Brain microvascular endothelial cell (primary cell): ENCODE measurements at regions not wholly inside any gene's neighbourhood (a gene's known extent, or its start where the extent isn't known, plus 50 kb on each side); places are given as distances from the start of the nearest gene placed in this dataset.

Experiments
- DNase-seq: peaks from one replicate; pipeline ENCODE4 v3.0.0-alpha.2; 2020
- H3K27ac ChIP-seq: fragments of 250-450 bp; sonication (Bioruptor Pico); 2 replicates; pipeline ENCODE4 v1.5.1; 2020; ENCODE audit warnings: mild to moderate bottlenecking, moderate library complexity
- H3K27me3 ChIP-seq: fragments of 250-450 bp; sonication (Bioruptor Pico); replicated peaks from 2 replicates; pipeline ENCODE4 v1.5.1; 2020; ENCODE audit warnings: mild to moderate bottlenecking
- H3K36me3 ChIP-seq: fragments of 250-450 bp; sonication (Bioruptor Pico); replicated peaks from 2 replicates; pipeline ENCODE4 v1.5.1; 2020; ENCODE audit warnings: mild to moderate bottlenecking
- H3K4me3 ChIP-seq: 2 replicates; pipeline ENCODE4 v1.5.1; 2011; ENCODE audit warnings: low read depth, mild to moderate bottlenecking, control low read depth, low read length, moderate library complexity
- CTCF ChIP-seq: IDR thresholded peaks from 2 replicates; pipeline ENCODE4 v1.5.1; 2011; ENCODE audit warnings: low read depth, mild to moderate bottlenecking, moderate library complexity, low read length, control low read depth, inconsistent platforms; ENCODE audit errors: missing control alignments
- in situ Hi-C: cut with HindIII; loops from 2 replicates; pipeline ENCODE4 v1.10.0; 2017; ENCODE audit warnings: low sequenced_read_pairs, low pct_ligation_motif_present

DNA sequence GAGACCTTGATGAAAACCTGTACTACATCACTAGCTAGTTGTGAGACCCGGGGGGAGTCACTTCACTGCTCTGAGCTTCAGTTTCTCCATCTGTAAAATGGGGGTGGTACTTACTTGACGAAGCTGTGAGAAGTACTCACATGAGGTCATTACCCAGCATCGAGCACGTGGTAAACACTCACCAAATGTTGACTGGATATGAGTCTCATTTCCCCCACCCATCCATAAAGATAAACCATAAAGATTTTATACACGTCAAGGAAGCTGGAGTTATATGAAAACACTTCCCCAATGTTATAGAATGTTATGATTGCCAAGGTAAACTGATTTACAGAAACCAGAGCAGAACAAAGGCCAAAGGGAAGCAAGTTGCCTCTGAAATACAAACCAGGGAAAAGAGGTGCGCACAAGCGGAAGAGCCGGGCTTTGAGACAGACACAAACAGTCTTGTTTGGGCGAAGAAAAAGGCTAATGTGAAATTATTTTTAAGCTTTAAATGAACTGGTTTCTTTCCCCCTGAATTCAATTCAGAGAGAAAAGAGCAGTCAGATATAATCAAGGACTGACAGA lies 536.8 kb downstream of the MED13L start:
- DNase-seq: no peak
- H3K27ac ChIP-seq: no peak overlapping the region
- no peaks in the 10 kb centered on the region for H3K36me3 ChIP-seq
- H3K4me3 ChIP-seq: no peak overlapping the region
- TF ChIP-seq CTCF: no peak
- in situ Hi-C loops: no loop called here
- no peaks in the 10 kb centered on the region for H3K27me3 ChIP-seq

DNA sequence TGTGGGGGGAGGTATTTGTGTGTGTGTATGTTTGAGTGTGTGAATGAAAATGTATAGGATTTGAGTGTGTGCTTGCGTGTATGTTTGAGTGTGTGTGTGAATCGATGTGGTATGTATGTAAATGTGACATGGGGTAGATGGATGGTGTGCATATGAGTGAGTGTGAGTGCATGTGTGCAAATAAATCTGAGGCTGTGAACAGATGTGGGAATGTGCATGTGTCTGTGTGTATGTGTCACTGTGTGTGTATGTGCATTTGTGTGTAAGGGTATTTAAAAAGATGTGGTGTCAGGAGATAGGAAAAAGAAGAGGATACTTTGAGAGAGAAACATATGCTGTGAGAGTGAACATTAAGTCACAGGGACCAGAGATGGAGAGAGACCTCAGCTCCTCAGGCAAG lies 539.6 kb downstream of the MED13L start:
- in situ Hi-C loops: no loop called here
- Histone ChIP-seq H3K27ac (no peak overlapping the region), H3K4me3 (no peak overlapping the region), H3K36me3 (no peaks in the 10 kb centered on the region), H3K27me3 (no peaks in the 10 kb centered on the region)
- no peak for TF ChIP-seq CTCF
- no peak for DNase-seq

DNA sequence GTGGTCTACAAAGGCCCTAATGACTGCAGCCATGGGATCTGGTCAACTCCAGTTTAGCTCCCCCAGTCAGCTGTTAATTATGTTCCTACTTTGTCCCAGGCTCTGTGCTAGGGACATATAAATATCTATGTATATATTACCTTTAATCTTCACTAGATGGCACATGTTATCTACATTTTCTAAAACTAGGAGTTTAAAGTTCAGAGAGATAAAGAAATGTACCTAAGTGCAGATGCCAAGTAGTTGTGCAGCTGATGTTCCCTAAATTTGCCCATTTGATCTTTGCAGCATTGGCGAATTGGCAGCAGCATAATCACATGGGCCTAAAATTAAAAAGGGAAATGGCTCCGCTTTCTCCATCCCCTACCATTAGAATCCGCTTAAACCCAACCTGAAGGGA lies 541.1 kb downstream of the MED13L start:
- Histone ChIP-seq H3K27me3 (no peaks in the 10 kb centered on the region), H3K36me3 (no peaks in the 10 kb centered on the region), H3K4me3 (no peak overlapping the region), H3K27ac (no peak overlapping the region)
- no peak for DNase-seq
- in situ Hi-C loops: no loop called here
- no peak for TF ChIP-seq CTCF

DNA sequence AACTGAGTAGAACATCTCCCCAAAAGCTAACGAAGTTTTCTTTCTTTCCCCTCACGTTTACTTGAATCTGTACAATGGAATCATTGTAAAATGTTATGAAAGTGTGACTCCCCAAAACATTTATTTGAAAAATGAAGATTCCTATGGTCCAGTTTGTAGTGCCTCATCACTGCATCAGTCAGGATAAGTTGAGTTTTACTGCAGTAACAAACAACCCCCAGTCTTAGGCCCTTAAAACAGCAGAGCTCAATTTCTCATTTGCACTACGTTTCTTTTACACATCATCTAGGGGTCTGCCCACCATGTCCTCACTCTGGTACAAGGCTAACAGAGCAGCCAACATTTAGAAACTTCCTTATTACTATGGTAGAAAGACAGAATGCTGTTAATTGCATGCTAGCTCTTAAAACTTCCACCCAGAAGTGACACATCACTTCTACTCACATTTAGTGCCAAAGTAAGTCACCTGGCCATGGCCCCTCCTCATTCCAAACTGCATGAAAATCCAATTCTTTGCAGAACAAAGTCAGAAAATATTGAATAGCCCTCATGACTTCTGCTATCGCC lies 546.4 kb downstream of the MED13L start:
- no peak overlapping the region for H3K27ac ChIP-seq
- DNase-seq: no peak
- H3K36me3 ChIP-seq: no peaks in the 10 kb centered on the region
- no peak overlapping the region for H3K4me3 ChIP-seq
- no peaks in the 10 kb centered on the region for H3K27me3 ChIP-seq
- no peak for TF ChIP-seq CTCF
- in situ Hi-C loops: no loop called here

GRCh38 chr12:115726691-115727090 lies 550.8 kb downstream of the MED13L start:
- H3K4me3 ChIP-seq: no peak overlapping the region

More at GRCh38 chr12:115726691-115727090, 550.8 kb downstream of the MED13L start:
- H3K36me3 ChIP-seq: no peaks in the 10 kb centered on the region
- H3K27me3 ChIP-seq: no peaks in the 10 kb centered on the region
- DNase-seq: no peak
- in situ Hi-C loops: no loop called here
- no peak for TF ChIP-seq CTCF
- H3K27ac ChIP-seq: no peak overlapping the region
